ENCODE measurements at regions not wholly inside any gene's neighbourhood (a gene's known extent, or its start where the extent isn't known, plus 50 kb on each side); places are given as distances from the start of the nearest gene placed in this dataset.

- Histone ChIP-seq H3K27ac (ENCODE audit: control insufficient read depth, insufficient read depth) (no peak overlapping the region), H3K4me2 (ENCODE audit: control insufficient read depth, insufficient read depth) (no peak overlapping the region), H3K9me3 (replicated peaks; ENCODE audit: control insufficient read depth, insufficient read depth, low read length) (no peaks in the 10 kb centered on the region; the same call in 2 of the 3 replicates), H3K27me3 (replicated peaks in 1 of 2; ENCODE audit: control insufficient read depth in 2 of 2, insufficient read depth in 2 of 2, low read length in 1 of 2) (no peaks in the 10 kb centered on the region), H3K9ac (ENCODE audit: control insufficient read depth, insufficient read depth, low read length) (no peak overlapping the region), H4K20me1 (ENCODE audit: control insufficient read depth, insufficient read depth) (no peaks in the 10 kb centered on the region), H2AFZ (ENCODE audit: control insufficient read depth, low read depth, low read length) (no peak overlapping the region), H3K36me3 (ENCODE audit: control insufficient read depth in 2 of 2, insufficient read depth in 2 of 2, low read length in 1 of 2) (no peaks in the 10 kb centered on the region), H3K4me3 (no peak overlapping the region), H3K79me2 (ENCODE audit: control insufficient read depth, insufficient read depth, low read length) (no peaks in the 10 kb centered on the region), H3K4me1 (ENCODE audit: control insufficient read depth, insufficient read depth, low read length) (no peaks in the 10 kb centered on the region)
- BruUV-seq (replicated peaks), result no TSS peak
- 8% methylated on average over 2 of the region's 2 CpGs for WGBS (ENCODE audit: insufficient coverage, insufficient replicate concordance, low lambda C conversion rate, missing lambda C conversion rate)
- in situ Hi-C loops (cut with MboI) (no loop called here), intact Hi-C loops (cut with micrococcal nuclease; ENCODE audit: unreplicated experiment) (no loop called here)
- SMC1A ChIA-PET (ENCODE audit: uncharacterized antibody, unreplicated experiment), result no interaction called here
- no peak for ATAC-seq
- no peak for FAIRE-seq
- RAD21 ChIA-PET (ENCODE audit: unreplicated experiment), result no interaction called here
- CTCF ChIA-PET, result interaction anchor here (0.6 to 1.0 kb wide), 2 partner anchors 30 to 288 kb away, joined by 3 to 5 read pairs; no protein-coding TSS in a partner anchor
- POLR2A ChIA-PET, result no interaction called here
- no peak for DNase-seq (ENCODE audit: low read depth, low spot score)
- TF ChIP-seq E4F1 (IDR thresholded peaks at IDR 0.05; ENCODE audit: borderline replicate concordance, partially characterized antibody) (no peak), NR2F1 (conservative IDR thresholded peaks at IDR 0.05) (no peak), BCL3 (IDR thresholded peaks at IDR 0.05; ENCODE audit: borderline replicate concordance, insufficient read depth, low read depth, low read length, poor library complexity, severe bottlenecking) (no peak), CBX5 (IDR thresholded peaks at IDR 0.05; ENCODE audit: low read depth) (no peak), NBN (IDR thresholded peaks at IDR 0.05) (no peak), NFXL1 (IDR thresholded peaks at IDR 0.05; ENCODE audit: borderline replicate concordance) (no peak), CEBPZ (IDR thresholded peaks at IDR 0.05; ENCODE audit: low read depth, low read length) (no peak), USF1 (IDR thresholded peaks at IDR 0.05; ENCODE audit: borderline replicate concordance, extremely low read length, insufficient read depth, low read depth, low read length) (no peak), NRF1 (conservative IDR thresholded peaks at IDR 0.05; ENCODE audit: low read depth, low read length) (no peak), RCOR1 (conservative IDR thresholded peaks at IDR 0.05; ENCODE audit: low read depth, low read length) (no peak), CBX3 (IDR thresholded peaks at IDR 0.05; ENCODE audit: borderline replicate concordance, low read depth) (no peak), EED (IDR thresholded peaks at IDR 0.05; ENCODE audit: low read depth) (no peak), SREBF1 (IDR thresholded peaks at IDR 0.05; ENCODE audit: low read length) (no peak), MEF2A (IDR thresholded peaks at IDR 0.05; ENCODE audit: insufficient read depth, low read depth, low read length) (no peak), SIX5 (IDR thresholded peaks at IDR 0.05; ENCODE audit: low read depth, low read length, severe bottlenecking) (no peak), MTA3 (IDR thresholded peaks at IDR 0.05; ENCODE audit: borderline replicate concordance, low read length) (no peak), ASH2L (IDR thresholded peaks at IDR 0.05; ENCODE audit: borderline replicate concordance, low read depth) (no peak)
Measured at GRCh38 chr16:64011650-64012049, 1110.2 kb downstream of the CDH11 start.
